GM12875 (cell line): ENCODE measurements at regions not wholly inside any gene's neighbourhood (a gene's known extent, or its start where the extent isn't known, plus 50 kb on each side); places are given as distances from the start of the nearest gene placed in this dataset.
"Not testable (repeated sequence)": the region's sequence is repeated elsewhere in the genome, so short reads cannot be mapped to it uniquely, and the experiment has no call there.

ENCODE experiments used
- H3K4me3 ChIP-seq: one replicate; pipeline ENCODE4 v1.5.1; 2011; ENCODE audit warnings: low read depth, low read length, control low read depth
- CTCF ChIP-seq: IDR thresholded peaks from 2 replicates; pipeline ENCODE4 v1.5.1; 2011; ENCODE audit warnings: low read depth, mild to moderate bottlenecking, control low read depth, inconsistent platforms, low read length, moderate library complexity, borderline replicate concordance; ENCODE audit not compliant: insufficient read depth

GRCh38 chr4:18106620-18107019 lies 85.1 kb upstream of the LCORL start:
- no peak overlapping the region for H3K4me3 ChIP-seq
- TF ChIP-seq CTCF: no peak

- TF ChIP-seq CTCF: no peak
- H3K4me3 ChIP-seq: no peak overlapping the region
Observed at GRCh38 chr4:18105030-18106011, 83.8 kb upstream of the LCORL start.

GRCh38 chr4:18103876-18104605 lies 82.5 kb upstream of the LCORL start:
- H3K4me3 ChIP-seq: no peak overlapping the region
- TF ChIP-seq CTCF: no peak

GRCh38 chr4:18100657-18101056 lies 79.1 kb upstream of the LCORL start:
- H3K4me3 ChIP-seq: no peak overlapping the region
- no peak for TF ChIP-seq CTCF

GRCh38 chr4:18090447-18090846 lies 68.9 kb upstream of the LCORL start:
- H3K4me3 ChIP-seq: not testable (repeated sequence)

- H3K4me3 ChIP-seq: no peak overlapping the region
- no peak for TF ChIP-seq CTCF
Observed at GRCh38 chr4:18082236-18082635, 60.7 kb upstream of the LCORL start.

- TF ChIP-seq CTCF: no peak
- H3K4me3 ChIP-seq: no peak overlapping the region
Observed at GRCh38 chr4:18081708-18082107, 60.2 kb upstream of the LCORL start.
